Stimulated activated CD4-positive, alpha-beta T cell treated with anti-CD3 and anti-CD28 coated beads, Interleukin-12 subunit alpha, Interleukin-12 subunit beta, amount 100 ng/mL, for 48 hours (primary cell): ENCODE measurements at regions not wholly inside any gene's neighbourhood (a gene's known extent, or its start where the extent isn't known, plus 50 kb on each side); places are given as distances from the start of the nearest gene placed in this dataset.
"Not testable (repeated sequence)": the region's sequence is repeated elsewhere in the genome, so short reads cannot be mapped to it uniquely, and the experiment has no call there.

Experiments used
- DNase-seq, 3 donors: peaks; one replicate each; pipeline ENCODE4 v3.0.0-alpha.2; 2020; ENCODE audit warnings: low read depth in 2 of 3, low spot score in 1 of 3

DNA sequence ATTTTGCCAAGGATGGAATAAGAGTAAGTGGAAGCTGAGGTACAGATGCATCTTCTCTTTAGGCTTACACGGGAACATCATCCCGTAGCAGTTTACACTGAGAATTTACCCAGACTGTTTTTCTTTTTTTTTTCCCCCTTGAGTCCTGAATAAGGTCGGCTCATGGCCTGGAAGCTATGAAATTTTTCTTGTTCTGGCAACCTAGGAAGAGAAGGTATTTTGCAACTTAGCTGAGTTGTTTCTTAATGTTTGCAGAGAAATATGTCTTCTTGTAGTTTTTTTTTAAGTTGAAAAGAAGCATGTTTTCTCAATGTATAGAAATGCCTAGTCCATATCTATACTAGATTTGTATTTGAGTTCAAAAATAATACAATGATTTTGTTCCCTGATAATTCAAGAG, 712.5 kb downstream of the TDRD15 start:
- no peak for DNase-seq

DNA sequence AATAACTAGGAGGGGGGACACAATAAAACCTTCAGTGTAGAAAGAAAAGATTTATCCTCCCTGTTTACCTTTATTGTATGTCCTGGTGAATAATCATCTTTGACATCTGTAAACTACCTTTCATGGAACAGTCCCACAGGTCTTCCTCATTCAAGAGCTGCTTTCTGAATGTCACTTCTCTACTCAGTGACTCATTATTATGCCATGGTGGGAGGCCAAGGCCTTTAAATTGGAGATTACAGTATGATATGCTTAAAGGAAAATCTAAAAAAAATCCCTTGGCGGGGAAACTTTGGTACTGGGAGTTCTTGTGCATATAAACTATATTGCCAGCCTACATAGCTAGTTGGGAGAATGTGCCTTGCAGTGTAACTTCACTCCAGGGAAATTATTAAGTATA, 713.0 kb downstream of the TDRD15 start:
- no peak for DNase-seq

DNA sequence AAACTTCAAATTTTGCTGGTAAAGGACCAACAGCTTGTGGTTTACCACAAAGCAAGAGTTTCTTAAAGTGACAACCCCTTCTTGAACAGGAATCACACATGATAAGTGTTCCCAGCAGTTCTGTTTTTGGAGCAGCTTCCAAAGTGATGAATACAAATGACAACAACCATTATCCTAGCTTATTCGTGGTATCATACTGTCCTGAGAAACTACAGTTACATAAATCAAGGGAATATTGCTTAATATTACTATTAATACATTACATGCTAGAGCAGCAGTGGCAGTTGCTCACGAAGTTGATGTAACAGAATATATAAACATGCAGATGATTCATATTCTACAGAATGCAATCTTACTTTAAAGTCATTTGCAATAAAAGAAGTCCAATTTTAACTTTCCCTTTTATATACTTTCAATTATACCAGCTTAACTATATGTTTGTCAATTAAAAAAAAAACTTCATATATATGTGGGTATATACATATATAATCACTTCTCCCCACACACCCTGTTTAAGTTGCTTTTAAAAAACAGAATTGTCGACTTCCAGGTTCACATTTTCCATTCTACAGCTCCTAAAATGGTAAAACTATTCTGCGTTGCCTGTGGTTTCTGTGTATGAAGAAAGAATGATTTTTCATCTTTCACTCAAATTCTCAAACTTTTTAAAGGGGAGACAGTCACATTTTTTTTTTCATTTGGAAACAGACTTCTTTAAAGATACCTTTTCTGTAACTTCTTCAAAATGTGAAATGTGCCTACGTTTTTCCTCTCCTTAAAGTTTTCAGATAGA, 713.6 kb downstream of the TDRD15 start:
- no peak for DNase-seq

DNA sequence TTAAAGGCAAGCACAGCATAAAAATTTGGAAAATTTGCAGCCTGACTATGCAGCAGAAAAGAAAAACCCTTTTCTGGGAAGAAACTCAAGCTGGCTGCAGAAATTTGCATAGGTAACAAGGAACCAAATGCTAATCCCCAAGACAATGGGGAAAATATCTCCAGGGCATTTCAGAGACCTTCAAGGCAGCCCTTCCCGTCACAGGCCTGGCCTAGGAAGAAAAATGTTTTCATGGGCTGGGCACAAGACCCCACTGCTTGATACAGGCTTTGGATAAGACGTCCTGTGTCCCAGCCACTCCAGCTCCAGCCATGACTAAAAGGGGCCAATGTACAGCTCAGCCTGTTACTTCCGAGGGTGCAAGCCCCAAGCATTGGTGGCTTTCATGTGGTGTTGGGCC, 717.6 kb downstream of the TDRD15 start:
- DNase-seq, result no peak

DNA sequence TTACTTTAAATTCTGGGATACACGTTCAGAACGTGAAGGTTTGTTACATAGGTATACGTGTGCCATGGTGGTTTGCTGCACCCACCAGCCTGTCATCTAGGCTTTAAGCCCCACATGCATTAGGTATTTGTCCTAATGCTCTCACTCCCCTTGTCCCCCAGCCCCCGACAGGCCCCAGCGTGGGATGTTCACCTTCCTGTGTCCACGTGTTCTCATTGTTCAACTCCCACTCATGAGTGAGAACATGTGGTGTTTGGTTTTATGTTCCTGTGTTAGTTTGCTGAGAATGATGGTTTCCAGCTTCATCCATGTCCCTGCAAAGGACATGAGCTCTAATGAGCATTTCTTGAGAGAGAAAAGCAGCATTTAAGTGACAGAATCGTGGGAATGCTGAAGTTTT, 726.6 kb downstream of the TDRD15 start:
- not testable (repeated sequence) for DNase-seq

DNA sequence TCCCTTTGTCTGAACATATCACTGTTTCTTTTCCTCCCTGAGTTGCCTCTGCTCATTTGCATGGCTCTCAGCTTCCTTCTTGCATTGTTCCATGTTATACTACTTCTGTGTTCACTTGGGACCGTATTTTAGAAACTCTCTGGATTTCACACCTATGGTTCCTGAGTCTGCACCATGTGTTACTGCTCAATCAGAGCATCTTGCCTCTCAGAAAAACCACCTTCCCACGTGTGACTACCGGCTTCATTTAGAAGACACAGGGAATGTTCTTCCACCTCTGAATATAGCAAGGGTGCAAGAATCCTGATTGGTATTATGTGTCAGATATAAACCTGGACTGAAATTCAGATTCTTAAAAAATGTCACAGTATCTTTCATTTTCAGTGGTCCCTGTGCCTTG, 731.2 kb downstream of the TDRD15 start:
- no peak for DNase-seq

DNA sequence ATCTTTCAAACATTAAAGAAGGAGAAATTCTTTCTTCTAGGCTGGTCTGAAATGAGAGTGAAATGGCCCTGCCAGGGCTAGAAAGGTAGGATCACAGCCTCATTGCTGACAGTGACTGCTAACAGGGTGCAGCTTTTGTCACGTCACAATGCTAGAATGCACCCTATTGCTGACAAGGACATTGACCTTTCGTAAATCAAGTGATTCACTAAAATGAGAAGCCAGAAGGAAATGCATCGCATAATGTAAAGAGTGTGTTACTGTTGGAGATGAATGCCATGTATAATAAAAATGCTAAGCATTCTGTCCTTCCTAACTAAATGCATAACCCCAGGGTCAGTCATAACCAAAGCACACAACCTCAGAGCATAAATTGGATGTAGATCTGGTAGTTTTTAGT, 732.9 kb downstream of the TDRD15 start:
- DNase-seq, result no peak

DNA sequence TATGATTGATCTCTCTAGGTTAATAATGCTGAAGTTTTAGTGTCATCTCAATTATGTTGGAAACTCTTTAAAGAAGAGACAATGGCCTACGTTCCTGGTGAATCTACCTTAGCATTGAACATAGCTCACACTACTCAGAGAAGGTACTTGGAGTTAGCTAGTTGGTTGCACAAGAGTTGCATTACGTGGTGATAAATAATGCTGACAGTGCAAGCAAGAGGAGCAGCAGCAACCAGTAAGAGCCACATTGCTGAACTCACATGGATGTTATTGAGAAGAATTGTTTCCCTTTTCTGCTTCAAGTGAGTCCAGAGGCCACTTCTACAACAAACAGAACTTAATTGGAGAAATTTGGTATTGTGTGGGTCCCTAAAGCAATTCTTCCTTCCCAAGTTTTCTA, 737.1 kb downstream of the TDRD15 start:
- no peak for DNase-seq

DNA sequence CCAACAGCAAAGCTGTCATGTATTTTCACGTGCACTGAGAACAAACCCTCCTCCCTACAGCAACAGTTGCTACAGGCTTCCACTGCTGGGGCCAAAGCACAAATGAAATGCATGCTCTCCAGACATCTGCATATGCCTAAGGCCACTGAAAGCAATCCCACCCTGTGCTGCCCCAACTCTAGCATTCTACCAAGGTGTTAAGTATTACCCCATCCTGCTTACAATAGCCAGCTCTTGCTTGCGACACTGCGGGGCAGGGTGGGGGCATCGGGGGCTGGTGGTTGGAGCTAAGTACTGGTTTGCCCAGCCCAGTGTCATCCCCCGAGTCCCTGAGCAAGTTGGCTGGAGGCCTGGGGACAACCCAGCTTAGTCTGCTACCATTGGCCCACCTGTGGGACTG, 742.5 kb downstream of the TDRD15 start:
- no peak for DNase-seq

DNA sequence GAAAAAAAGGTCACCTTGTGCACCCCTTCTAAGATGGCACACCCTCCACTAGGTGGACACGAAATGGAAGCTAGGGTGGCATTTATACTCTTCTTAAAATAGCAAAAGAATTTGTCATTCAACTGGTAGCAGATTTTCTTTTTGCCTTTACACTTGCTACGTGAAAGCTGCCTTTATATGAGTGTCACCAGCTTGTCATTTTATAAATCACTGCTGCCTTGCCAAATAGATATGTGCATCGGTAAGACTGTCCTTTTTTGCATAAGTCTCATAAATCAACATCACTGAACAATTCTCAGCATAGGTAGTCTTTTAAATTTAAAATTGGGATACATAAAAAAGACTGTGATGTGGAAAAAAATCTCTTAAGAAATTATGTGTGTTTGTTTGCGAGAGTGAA, 764.1 kb downstream of the TDRD15 start:
- DNase-seq, result no peak

DNA sequence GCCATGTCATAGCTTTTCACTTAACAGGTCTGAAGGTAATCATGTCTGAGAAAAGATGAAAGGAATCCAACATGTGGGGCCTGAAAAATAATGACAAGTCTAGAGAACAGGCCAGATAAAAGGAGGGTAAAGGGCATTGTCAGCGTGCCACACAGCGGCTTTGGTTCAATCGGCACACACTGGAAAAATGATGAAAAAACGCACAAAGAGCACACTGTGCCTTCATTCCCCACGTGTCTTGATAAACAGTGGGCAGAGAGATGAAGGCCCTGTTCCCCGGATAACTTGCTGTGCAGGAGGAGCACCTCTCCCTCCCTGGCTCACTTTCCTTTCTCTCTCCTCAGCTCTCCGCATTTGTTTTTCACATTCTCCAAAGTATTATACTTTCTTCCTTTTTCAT, 766.3 kb downstream of the TDRD15 start:
- DNase-seq, result no peak

DNA sequence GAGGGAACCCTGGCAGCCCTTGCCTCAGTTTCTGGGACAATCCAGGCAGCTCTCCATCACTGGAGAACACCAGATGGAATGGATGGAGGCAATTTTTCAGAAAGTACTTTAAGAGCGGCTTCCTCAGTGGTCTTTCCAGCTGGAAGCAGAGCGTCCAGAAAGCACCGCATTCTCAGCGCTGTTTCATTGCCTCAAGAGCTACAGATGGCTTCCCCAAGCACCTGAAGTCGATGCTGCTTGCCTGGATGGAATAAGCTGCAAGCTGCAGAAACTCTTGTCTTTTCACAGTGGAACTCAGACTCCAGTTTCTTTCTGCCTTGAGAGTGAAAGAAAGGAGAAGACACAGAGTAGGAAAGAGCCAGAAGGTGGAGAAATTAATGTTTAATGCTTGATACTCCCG, 766.9 kb downstream of the TDRD15 start:
- DNase-seq, result no peak

DNA sequence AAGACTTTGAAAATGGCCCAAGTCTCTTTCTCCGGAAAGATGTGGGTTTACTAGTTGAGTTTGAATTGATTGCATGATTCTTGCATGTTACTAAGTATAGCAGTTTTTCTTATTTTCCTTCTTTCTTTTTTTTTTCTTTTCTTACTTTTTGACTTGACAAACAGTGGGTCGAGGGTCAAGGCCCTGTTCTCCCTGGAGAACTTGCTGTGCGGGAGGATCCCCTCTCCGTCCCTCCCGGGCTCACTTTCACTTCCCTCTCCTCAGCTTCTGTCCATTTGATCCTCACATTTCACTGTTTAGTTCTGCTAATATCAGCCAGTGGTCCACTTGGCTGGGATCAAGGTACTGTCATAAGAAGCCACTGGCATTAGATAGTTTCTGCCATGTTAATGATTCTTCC, 767.4 kb downstream of the TDRD15 start:
- DNase-seq, result no peak

DNA sequence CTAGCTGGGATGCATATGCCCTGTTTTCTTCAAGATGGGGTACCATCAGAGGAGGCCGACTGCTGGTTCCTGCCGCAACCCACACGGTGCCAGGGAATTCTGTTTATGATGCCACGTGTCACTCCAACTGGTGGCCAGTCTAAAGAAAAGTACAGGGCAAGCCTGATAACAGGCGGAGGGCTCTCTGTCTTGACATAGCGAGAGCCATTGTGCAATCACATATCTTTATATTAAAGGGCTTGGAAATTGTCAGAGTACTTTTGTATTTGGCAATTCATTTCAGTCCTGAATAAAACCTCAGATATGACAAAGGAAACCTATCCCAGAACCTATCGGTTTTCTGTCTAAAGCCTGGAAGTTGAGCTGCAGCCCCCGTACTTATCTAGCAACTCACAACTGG, 768.4 kb downstream of the TDRD15 start:
- DNase-seq, result no peak

DNA sequence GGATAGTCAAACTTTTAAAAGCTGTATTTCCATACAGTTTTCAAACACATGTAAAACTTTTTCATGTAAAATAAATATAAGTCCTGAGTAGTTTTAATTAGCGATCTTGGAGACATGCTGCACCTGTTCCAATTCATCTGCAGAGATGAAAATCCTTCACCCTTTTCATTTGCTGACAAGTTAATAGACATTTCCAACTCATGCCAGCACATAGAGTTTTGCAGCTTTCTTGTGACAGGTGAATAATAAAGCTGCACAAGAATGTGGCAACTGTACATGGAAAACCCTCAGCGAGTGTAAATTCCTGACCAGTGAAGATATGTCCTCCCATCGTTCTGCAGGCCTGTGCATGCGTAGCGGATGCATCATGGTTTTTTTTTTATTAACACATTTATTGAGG, 771.4 kb downstream of the TDRD15 start:
- no peak for DNase-seq

DNA sequence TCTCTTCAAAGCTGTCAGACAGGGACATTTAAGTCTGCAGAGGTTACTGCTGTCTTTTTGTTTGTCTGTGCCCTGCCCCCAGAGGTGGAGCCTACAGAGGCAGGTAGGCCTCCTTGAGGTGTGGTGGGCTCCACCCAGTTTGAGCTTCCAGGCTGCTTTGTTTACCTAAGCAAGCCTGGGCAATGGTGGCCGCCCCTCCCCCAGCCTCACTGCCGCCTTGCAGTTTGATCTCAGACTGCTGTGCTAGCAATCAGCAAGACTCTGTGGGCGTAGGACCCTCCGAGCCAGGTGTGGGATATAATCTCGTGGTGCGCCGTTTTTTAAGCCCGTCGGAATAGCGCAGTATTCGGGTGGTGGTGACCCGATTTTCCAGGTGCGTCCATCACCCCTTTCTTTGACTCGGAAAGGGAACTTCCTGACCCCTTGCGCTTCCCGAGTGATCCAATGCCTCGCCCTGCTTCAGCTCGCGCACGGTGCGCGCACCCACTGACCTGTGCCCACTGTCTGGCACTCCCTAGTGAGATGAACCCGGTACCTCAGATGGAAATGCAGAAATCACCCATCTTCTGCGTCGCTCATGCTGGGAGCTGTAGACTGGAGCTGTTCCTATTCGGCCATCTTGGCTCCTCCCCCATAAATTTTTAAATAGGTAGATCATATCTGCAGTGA, 785.1 kb downstream of the TDRD15 start:
- DNase-seq, result not testable (repeated sequence)

DNA sequence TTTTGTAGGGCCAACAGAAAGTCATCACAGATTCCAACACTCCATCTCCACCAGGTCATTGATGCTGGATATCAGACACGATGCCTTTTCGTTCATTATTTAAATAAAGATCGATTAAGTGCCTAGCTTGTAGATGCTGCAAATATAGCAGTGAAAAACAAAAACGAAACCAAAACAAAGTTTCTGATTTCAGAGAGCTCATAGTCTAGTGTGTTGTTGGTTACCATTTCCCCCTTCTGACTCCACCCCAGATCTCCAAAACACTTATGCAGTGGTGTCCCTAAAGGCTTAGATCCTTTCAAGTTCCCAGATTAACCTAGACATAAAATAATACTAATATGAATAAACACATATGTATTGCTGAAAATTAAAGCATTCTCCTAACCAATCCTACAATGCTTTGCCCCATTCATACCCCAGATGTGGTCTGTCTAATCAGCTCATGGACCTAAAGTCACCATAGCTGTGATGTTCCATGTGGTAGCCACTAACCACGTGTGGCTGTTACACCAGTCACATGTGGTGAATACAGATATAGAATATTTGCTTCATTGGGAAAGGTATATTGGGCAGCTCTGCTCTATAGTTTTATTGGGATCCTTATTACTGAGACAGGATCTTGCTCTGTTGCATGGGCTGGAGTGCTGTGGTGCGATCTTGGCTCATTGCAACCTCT, 787.2 kb downstream of the TDRD15 start:
- DNase-seq, result no peak

DNA sequence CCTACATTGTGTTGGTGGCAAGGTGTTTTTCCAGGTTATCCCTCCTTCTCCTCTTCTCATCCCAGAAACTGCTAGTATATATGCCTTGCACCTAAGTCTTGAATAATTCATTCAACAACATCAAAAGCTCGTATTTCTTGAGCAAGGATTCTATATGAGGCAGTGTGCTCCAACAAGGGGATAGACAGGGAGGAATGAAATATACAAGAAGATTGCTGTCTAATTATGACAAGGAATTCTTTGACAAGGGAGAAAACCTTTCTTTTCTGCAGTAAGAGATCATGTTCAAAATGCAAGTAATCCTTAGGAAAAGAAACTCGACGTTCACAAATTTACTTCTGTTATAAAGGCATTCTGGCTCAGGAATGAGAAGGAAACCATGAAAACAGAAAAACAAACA, 788.6 kb downstream of the TDRD15 start:
- DNase-seq, result no peak

DNA sequence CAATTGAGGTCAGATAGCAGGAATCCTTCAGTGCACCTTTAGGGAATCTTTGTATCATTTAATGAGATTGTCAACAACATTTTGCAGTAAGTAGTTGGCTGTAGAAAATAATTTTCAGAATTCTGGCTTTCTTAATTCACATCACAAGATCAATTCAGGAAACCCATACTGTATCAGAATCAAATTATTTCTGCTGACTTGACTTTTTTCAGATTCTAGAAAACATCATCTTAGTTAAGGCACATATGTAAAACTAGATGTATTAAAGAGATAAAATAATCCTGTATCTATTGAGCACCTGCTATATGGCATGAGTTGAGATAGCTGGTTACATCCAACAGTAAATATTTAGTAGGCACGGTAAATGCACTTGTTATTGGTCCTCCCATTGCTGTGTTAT, 791.4 kb downstream of the TDRD15 start:
- no peak for DNase-seq

DNA sequence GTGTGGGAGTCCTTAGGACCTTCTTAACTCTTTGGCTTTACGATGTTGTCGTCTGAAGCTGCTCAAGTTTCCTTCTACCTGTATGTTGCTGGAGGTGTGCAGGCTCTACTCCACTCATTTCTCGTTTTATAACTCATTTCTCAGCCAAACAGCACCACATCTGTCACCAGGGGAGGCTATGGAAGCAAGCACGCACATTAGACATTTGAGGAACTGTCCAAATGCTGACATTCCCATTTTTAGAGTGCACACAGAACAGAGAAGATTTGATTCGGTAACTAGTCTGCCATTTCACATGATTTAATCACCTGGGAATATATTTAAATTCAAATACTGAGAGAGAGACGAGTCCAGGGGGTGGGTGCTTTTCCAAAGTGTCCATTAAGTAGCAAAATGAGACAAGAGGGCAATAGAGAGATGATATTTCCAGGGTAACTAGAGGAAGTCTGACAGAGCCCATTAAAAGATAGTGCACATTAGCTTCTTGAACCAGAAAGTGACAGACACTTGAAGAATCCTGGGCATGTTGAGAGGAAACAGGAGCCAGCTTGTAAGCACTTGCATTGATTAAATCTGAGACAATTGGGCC, 793.3 kb downstream of the TDRD15 start:
- DNase-seq, result no peak

DNA sequence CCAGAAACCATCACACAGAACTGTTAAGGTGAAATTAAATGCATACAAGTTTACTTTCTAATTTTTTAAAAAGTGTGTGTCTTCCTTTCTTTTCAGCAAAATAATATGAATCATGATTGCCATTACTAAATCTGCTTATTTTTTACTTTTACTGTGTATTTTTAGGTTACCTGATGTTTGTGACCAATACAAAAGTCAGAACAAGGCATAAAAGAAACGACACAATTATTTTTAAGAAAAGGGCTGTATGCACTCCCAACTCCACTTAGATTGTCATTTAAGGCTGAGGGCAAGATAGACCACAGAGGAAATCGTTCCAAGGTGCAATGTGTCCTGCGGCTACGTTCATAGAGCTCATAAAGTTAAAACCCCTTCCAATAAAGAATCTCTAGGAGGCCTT, 797.0 kb downstream of the TDRD15 start:
- DNase-seq, result no peak

DNA sequence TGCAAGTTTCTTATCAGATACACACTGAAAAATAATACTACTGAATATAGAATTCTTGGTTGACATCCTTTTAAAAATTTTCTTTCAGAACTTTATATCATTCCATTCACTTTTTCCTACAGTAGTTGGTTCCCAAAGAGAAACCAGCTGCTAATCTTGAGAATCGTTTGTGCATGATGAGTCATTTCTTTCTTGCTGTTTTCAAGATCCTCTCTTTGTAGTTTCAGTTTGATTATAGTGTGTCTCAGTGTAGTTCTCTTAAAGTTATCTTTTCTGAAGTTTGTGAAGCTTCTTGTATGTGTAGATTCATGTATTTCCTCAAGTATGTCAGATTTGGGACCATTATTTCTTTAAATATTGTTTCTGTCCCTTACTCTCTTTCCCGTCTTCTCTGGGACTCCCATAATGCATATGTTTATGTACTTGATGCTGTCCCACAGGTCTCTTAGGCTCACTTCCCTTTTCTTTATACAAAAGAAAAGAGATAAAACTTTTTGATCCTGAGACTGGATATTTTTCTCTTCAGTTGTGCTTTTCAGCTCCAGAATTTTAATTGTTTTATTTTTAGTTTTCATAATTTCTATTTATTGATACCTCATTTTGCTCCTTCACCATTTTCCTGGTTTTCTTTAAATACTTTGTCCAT, 801.0 kb downstream of the TDRD15 start:
- DNase-seq, result no peak
